AG09309 (cell line): ENCODE measurements at regions not wholly inside any gene's neighbourhood (a gene's known extent, or its start where the extent isn't known, plus 50 kb on each side); places are given as distances from the start of the nearest gene placed in this dataset.

ENCODE experiments used
- DNase-seq: peaks from one replicate; pipeline ENCODE4 v3.0.0-alpha.2; 2010; ENCODE audit warnings: low read depth
- H3K4me3 ChIP-seq: 2 replicates; pipeline ENCODE4 v1.5.1; 2011; ENCODE audit warnings: mild to moderate bottlenecking, low read depth, low read length, moderate library complexity; ENCODE audit not compliant: control insufficient read depth
- CTCF ChIP-seq: IDR thresholded peaks from 2 replicates; pipeline ENCODE4 v1.5.1; 2011; ENCODE audit warnings: mild to moderate bottlenecking, low read depth, low read length, inconsistent platforms; ENCODE audit not compliant: insufficient read depth, control insufficient read depth; ENCODE audit errors: missing control alignments

GRCh38 chr10:130742941-130743675, 568.4 kb downstream of the TCERG1L start:
- no peak for TF ChIP-seq CTCF
- DNase-seq = no peak
- no peak overlapping the region for H3K4me3 ChIP-seq

GRCh38 chr10:130743751-130744271, 567.7 kb downstream of the TCERG1L start:
- TF ChIP-seq CTCF = no peak
- no peak overlapping the region for H3K4me3 ChIP-seq
- no peak for DNase-seq

GRCh38 chr10:130744631-130745030, 566.9 kb downstream of the TCERG1L start:
- no peak for DNase-seq
- no peak overlapping the region for H3K4me3 ChIP-seq
- TF ChIP-seq CTCF = no peak

GRCh38 chr10:130745251-130745650, 566.3 kb downstream of the TCERG1L start:
- no peak for DNase-seq
- H3K4me3 ChIP-seq = no peak overlapping the region
- TF ChIP-seq CTCF = no peak

- no peak for DNase-seq
- no peak overlapping the region for H3K4me3 ChIP-seq
- TF ChIP-seq CTCF = no peak
These were observed 565.7 kb downstream of the TCERG1L start for GRCh38 chr10:130745821-130746220.

- TF ChIP-seq CTCF = no peak
- DNase-seq = no peak
- H3K4me3 ChIP-seq = no peak overlapping the region
These were observed 565.2 kb downstream of the TCERG1L start for GRCh38 chr10:130746311-130746710.
